HCT116 (cell line): ENCODE measurements at regions not wholly inside any gene's neighbourhood (a gene's known extent, or its start where the extent isn't known, plus 50 kb on each side); places are given as distances from the start of the nearest gene placed in this dataset.

Experiments used
- ATAC-seq: fragments of 200-7000 bp; cut with Tn5 transposase; 2 replicates; pipeline ENCODE4 v1.9.1; 2020; ENCODE audit warnings: mild to moderate bottlenecking, moderate library complexity
- BruUV-seq: library from RNA; stranded (reverse); fragments of 400-500 nt; replicated peaks from 2 replicates; lab custom pipeline; 2021; lab: Mats Ljungman, UMichigan
- CTCF ChIA-PET: fragments of 300-600 bp; sonication (Branson Sonifier 250); formaldehyde crosslinking; loops from one replicate; lab custom pipeline; 2021; ENCODE audit warnings: antibody characterized with exemption; lab: Charles Lee
- POLR2A ChIA-PET: fragments of 300-600, 350-600 bp; sonication (Branson Sonifier 250); formaldehyde crosslinking; loops from one replicate; lab custom pipeline; 2021; ENCODE audit warnings: antibody characterized with exemption; lab: Charles Lee
- RAD21 ChIA-PET, 2 experiments: fragments of 300-600 bp; sonication (Branson Sonifier 250); formaldehyde crosslinking; loops; one replicate each; lab custom pipeline; 2023; ENCODE audit warnings: low total read pairs in 2 of 2; ENCODE audit not compliant: uncharacterized antibody in 2 of 2, unreplicated experiment in 2 of 2, low non-redundant PET in 1 of 2; lab: Charles Lee
- DNase-seq: peaks from one replicate; pipeline ENCODE4 v3.0.0-alpha.2; 2010; ENCODE audit warnings: low read depth, low spot score
- H2AFZ ChIP-seq: fragments of 200-600 bp; shearing (Covaris generic), sonication (generic); 2 replicates; pipeline ENCODE4 v1.6.1; 2017; ENCODE audit warnings: low read depth, mixed run types, mixed read lengths, antibody characterized with exemption, low read length; ENCODE audit not compliant: poor library complexity, severe bottlenecking
- H3K27ac ChIP-seq: 2 replicates; pipeline ENCODE4 v1.5.1; 2012; ENCODE audit warnings: low read depth, low read length
- H3K27me3 ChIP-seq: fragments of 200-600 bp; sonication (generic); 2 replicates; pipeline ENCODE4 v1.6.1; 2016; ENCODE audit warnings: mixed run types, low read length, mixed read lengths; ENCODE audit not compliant: insufficient read depth
- H3K36me3 ChIP-seq, 2 experiments: fragments of 200-500 bp in 1 of 2; fragments of 200-600 bp in 1 of 2; sonication (Bioruptor generic) in 1 of 2; sonication (generic) in 1 of 2; 2 replicates each; pipeline versions ENCODE4 v1.5.1 to v1.6.1; 2014 to 2016; ENCODE audit warnings: low read length in 2 of 2, inconsistent platforms in 1 of 2, mixed read lengths in 1 of 2, mixed run types in 1 of 2; ENCODE audit not compliant: insufficient read depth in 2 of 2, control insufficient read depth in 1 of 2
- H3K4me1 ChIP-seq, 2 experiments: fragments of 200-600 bp in 1 of 2; sonication (generic) in 1 of 2; 2 replicates each; pipeline versions ENCODE4 v1.5.1 to v1.6.1; 2012 to 2017; ENCODE audit warnings: low read length in 2 of 2, inconsistent platforms in 1 of 2, mild to moderate bottlenecking in 1 of 2, mixed read lengths in 1 of 2, mixed run types in 1 of 2, moderate library complexity in 1 of 2; ENCODE audit not compliant: insufficient read depth in 2 of 2, control insufficient read depth in 1 of 2
- H3K4me2 ChIP-seq: fragments of 200-600 bp; sonication (generic); 2 replicates; pipeline ENCODE4 v1.6.1; 2017; ENCODE audit warnings: mixed run types, low read length, mixed read lengths
- H3K4me3 ChIP-seq, 2 experiments: fragments of 200-600 bp in 1 of 2; sonication (generic) in 1 of 2; replicated peaks in 1 of 2; 2 replicates each; pipeline ENCODE4 v1.5.1; 2011 to 2016; ENCODE audit warnings: low read length in 2 of 2, control low read depth in 1 of 2, low read depth in 1 of 2, mild to moderate bottlenecking in 1 of 2, mixed read lengths in 1 of 2, mixed run types in 1 of 2
- H3K79me2 ChIP-seq: fragments of 200-600 bp; sonication (generic); 2 replicates; pipeline ENCODE4 v1.6.1; 2017; ENCODE audit warnings: mild to moderate bottlenecking, mixed run types, low read length, moderate library complexity, mixed read lengths; ENCODE audit not compliant: insufficient read depth
- H3K9ac ChIP-seq: fragments of 200-600 bp; sonication (generic); 2 replicates; pipeline ENCODE4 v1.6.1; 2016; ENCODE audit warnings: low read length, mixed read lengths
- H3K9me2 ChIP-seq: fragments of 200-600 bp; sonication (generic), shearing (Covaris generic); 2 replicates; pipeline ENCODE4 v1.6.1; 2017; ENCODE audit warnings: mixed run types, mild to moderate bottlenecking, moderate library complexity; ENCODE audit not compliant: insufficient read depth
- H3K9me3 ChIP-seq, 2 experiments: fragments of 200-500 bp in 1 of 2; fragments of 200-600 bp in 1 of 2; sonication (Bioruptor generic) in 1 of 2; sonication (generic) in 1 of 2; 2 replicates each; pipeline ENCODE4 v1.6.1; 2014 to 2017; ENCODE audit warnings: low read length in 2 of 2, mixed read lengths in 2 of 2, inconsistent platforms in 1 of 2, low read depth in 1 of 2, mild to moderate bottlenecking in 1 of 2, mixed run types in 1 of 2, moderate library complexity in 1 of 2; ENCODE audit not compliant: control insufficient read depth in 1 of 2, insufficient read depth in 1 of 2
- H4K20me1 ChIP-seq: fragments of 200-600 bp; sonication (generic), shearing (Covaris generic); 2 replicates; pipeline ENCODE4 v1.6.1; 2017; ENCODE audit warnings: mixed run types, mild to moderate bottlenecking, moderate library complexity; ENCODE audit not compliant: insufficient read depth
- ATF3 ChIP-seq: IDR thresholded peaks from 2 replicates; pipeline ENCODE4 v1.6.1; 2012
- JUND ChIP-seq: IDR thresholded peaks from 2 replicates; pipeline ENCODE4 v1.6.1; 2012
- RAD21 ChIP-seq: IDR thresholded peaks from 2 replicates; pipeline ENCODE4 v1.6.1; 2012; ENCODE audit warnings: low read depth, mild to moderate bottlenecking
- REST ChIP-seq: IDR thresholded peaks from 2 replicates; pipeline ENCODE4 v1.6.1; 2012; ENCODE audit warnings: low read depth
- SIN3A ChIP-seq: IDR thresholded peaks from 2 replicates; pipeline ENCODE4 v1.6.1; 2012; ENCODE audit warnings: low read depth
- intact Hi-C: fragments of 100-400 bp; cut with micrococcal nuclease; formaldehyde crosslinking; loops from 2 replicates; pipeline ENCODE4 v1.10.0; 2022
- TF ChIP-seq, protein P1 (sequence below): IDR thresholded peaks from 2 replicates; pipeline ENCODE4 v1.6.1; 2012

DNA sequence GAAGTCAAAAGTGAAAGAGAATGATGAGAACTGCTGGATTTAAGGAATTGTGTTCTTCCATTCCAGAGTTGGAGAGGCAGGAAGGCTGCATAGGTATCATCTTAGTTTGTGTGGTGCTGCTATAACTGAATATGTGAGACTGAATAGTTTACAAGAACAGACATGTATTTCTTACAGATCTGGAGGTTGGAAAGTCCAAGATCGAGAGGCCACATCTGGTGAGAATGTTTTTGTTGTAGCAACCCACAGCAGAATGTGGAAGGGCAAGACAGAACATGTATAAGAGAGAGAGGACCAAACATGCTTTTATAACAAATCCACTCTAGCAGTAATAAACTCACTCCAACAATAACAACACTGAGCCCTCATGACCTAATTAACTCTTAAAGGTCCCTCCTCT, 408.6 kb downstream of the FAM47B start:
- no peaks in the 10 kb centered on the region for H3K79me2 ChIP-seq
- intact Hi-C loops: no loop called here
- RAD21 ChIA-PET: no interaction called here
- no peaks in the 10 kb centered on the region for H3K27me3 ChIP-seq
- no peaks in the 10 kb centered on the region for H4K20me1 ChIP-seq
- no TSS peak for BruUV-seq
- no peak overlapping the region for H3K4me2 ChIP-seq
- no peaks in the 10 kb centered on the region for H3K9me2 ChIP-seq
- no peak overlapping the region for H3K9ac ChIP-seq
- no peak for TF ChIP-seq REST
- TF ChIP-seq JUND: no peak
- no peak for TF ChIP-seq RAD21
- no peak for TF ChIP-seq ATF3
- TF ChIP-seq SIN3A: no peak
- TF ChIP-seq, protein P1, sequence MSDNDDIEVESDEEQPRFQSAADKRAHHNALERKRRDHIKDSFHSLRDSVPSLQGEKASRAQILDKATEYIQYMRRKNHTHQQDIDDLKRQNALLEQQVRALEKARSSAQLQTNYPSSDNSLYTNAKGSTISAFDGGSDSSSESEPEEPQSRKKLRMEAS: no peak
- H2AFZ ChIP-seq: no peak overlapping the region
- no peaks in the 10 kb centered on the region for H3K4me1 ChIP-seq
- H3K4me3 ChIP-seq: no peak overlapping the region
- ATAC-seq (no peak), DNase-seq (no peak)
- CTCF ChIA-PET: no interaction called here
- POLR2A ChIA-PET: no interaction called here
- H3K9me3 ChIP-seq: no peaks in the 10 kb centered on the region
- no peaks in the 10 kb centered on the region for H3K36me3 ChIP-seq
- no peak overlapping the region for H3K27ac ChIP-seq
